DOHH2 (cell line): ENCODE measurements at regions not wholly inside any gene's neighbourhood (a gene's known extent, or its start where the extent isn't known, plus 50 kb on each side); places are given as distances from the start of the nearest gene placed in this dataset.

Experiments
- H3F3A ChIP-seq: fragments of 200-600 bp; sonication (generic), shearing (Covaris generic); 2 replicates; pipeline ENCODE4 v1.6.0; 2016; ENCODE audit warnings: antibody characterized with exemption, mild to moderate bottlenecking; ENCODE audit not compliant: control insufficient read depth, insufficient read depth
- H3K27ac ChIP-seq: fragments of 200-600 bp; sonication (generic); 2 replicates; pipeline ENCODE4 v1.5.1; 2014; ENCODE audit warnings: low read depth, mild to moderate bottlenecking, low read length, moderate library complexity
- H3K27me3 ChIP-seq: fragments of 200-600 bp; sonication (generic); 2 replicates; pipeline ENCODE4 v1.6.1; 2014; ENCODE audit warnings: mild to moderate bottlenecking, low read length, mixed read lengths; ENCODE audit not compliant: control insufficient read depth
- H3K36me3 ChIP-seq: fragments of 200-600 bp; sonication (generic); 2 replicates; pipeline ENCODE4 v1.6.1; 2014; ENCODE audit warnings: mild to moderate bottlenecking, low read length, moderate library complexity, mixed read lengths; ENCODE audit not compliant: control insufficient read depth
- H3K4me1 ChIP-seq: fragments of 200-600 bp; sonication (generic); 2 replicates; pipeline ENCODE4 v1.6.1; 2014; ENCODE audit warnings: mild to moderate bottlenecking, low read length, mixed read lengths; ENCODE audit not compliant: control insufficient read depth
- H3K4me2 ChIP-seq: fragments of 200-600 bp; sonication (generic); 2 replicates; pipeline ENCODE4 v1.6.0; 2014; ENCODE audit warnings: mild to moderate bottlenecking, low read length, moderate library complexity
- H3K4me3 ChIP-seq: fragments of 200-600 bp; sonication (generic); 2 replicates; pipeline ENCODE4 v1.5.1; 2014; ENCODE audit warnings: mild to moderate bottlenecking, low read length, mixed read lengths
- H3K79me2 ChIP-seq: fragments of 200-600 bp; sonication (generic); 2 replicates; pipeline ENCODE4 v1.6.1; 2014; ENCODE audit warnings: mild to moderate bottlenecking, low read length, mixed read lengths; ENCODE audit not compliant: control insufficient read depth
- H3K9me2 ChIP-seq: fragments of 200-600 bp; sonication (generic); replicated peaks from 2 replicates; pipeline ENCODE4 v1.6.1; 2014; ENCODE audit warnings: mild to moderate bottlenecking, low read length, mixed read lengths; ENCODE audit not compliant: control insufficient read depth
- H3K9me3 ChIP-seq: fragments of 200-600 bp; sonication (generic); 2 replicates; pipeline ENCODE4 v1.6.1; 2014; ENCODE audit warnings: antibody characterized with exemption, low read length, mixed read lengths; ENCODE audit not compliant: control insufficient read depth, insufficient read depth
- H4K20me1 ChIP-seq: fragments of 200-600 bp; sonication (generic); 2 replicates; pipeline ENCODE4 v1.6.0; 2014; ENCODE audit warnings: low read depth, mild to moderate bottlenecking, antibody characterized with exemption, low read length, moderate library complexity; ENCODE audit not compliant: control insufficient read depth, insufficient read depth
- CTCF ChIP-seq: fragments of 200-600 bp; sonication (generic); IDR thresholded peaks from one replicate; pipeline ENCODE4 v1.5.1; 2014; ENCODE audit warnings: antibody characterized with exemption, mild to moderate bottlenecking, low read depth, low read length; ENCODE audit not compliant: poor library complexity, severe bottlenecking
- EZH2phosphoT487 ChIP-seq: fragments of 200-600 bp; sonication (generic); IDR thresholded peaks from 2 replicates; pipeline ENCODE4 v1.6.1; 2017; ENCODE audit warnings: borderline replicate concordance, mild to moderate bottlenecking, antibody characterized with exemption, low read length, moderate library complexity, mixed read lengths

- H3K27ac ChIP-seq, result no peak overlapping the region
- no peaks in the 10 kb centered on the region for H3K27me3 ChIP-seq
- H3K4me3 ChIP-seq, result no peak overlapping the region
- H3K79me2 ChIP-seq, result no peaks in the 10 kb centered on the region
- no peaks in the 10 kb centered on the region for H3K36me3 ChIP-seq
- TF ChIP-seq CTCF (no peak), EZH2phosphoT487 (no peak)
- H3K4me1 ChIP-seq, result no peaks in the 10 kb centered on the region
- H3K4me2 ChIP-seq, result no peak overlapping the region
- H3K9me3 ChIP-seq, result no peaks in the 10 kb centered on the region
- H3F3A ChIP-seq, result no peaks in the 10 kb centered on the region
- H3K9me2 ChIP-seq, result no peaks in the 10 kb centered on the region
- no peaks in the 10 kb centered on the region for H4K20me1 ChIP-seq
These were observed 154.9 kb upstream of the SATB2 start for GRCh38 chr2:199612509-199613130.

- no peak overlapping the region for H3K4me3 ChIP-seq
- H3K4me1 ChIP-seq, result no peaks in the 10 kb centered on the region
- no peaks in the 10 kb centered on the region for H3K9me3 ChIP-seq
- H4K20me1 ChIP-seq, result no peaks in the 10 kb centered on the region
- TF ChIP-seq EZH2phosphoT487 (no peak), CTCF (no peak)
- H3K27me3 ChIP-seq, result no peaks in the 10 kb centered on the region
- H3K27ac ChIP-seq, result no peak overlapping the region
- no peak overlapping the region for H3K4me2 ChIP-seq
- H3K9me2 ChIP-seq, result no peaks in the 10 kb centered on the region
- H3F3A ChIP-seq, result no peaks in the 10 kb centered on the region
- H3K36me3 ChIP-seq, result no peaks in the 10 kb centered on the region
- H3K79me2 ChIP-seq, result no peaks in the 10 kb centered on the region
These were observed 150.2 kb upstream of the SATB2 start for GRCh38 chr2:199607914-199608313.

- Histone ChIP-seq H4K20me1 (no peaks in the 10 kb centered on the region), H3K4me1 (no peaks in the 10 kb centered on the region), H3K36me3 (no peaks in the 10 kb centered on the region), H3K4me3 (no peak overlapping the region), H3K9me2 (no peaks in the 10 kb centered on the region), H3K79me2 (no peaks in the 10 kb centered on the region), H3K9me3 (no peaks in the 10 kb centered on the region), H3K27me3 (no peaks in the 10 kb centered on the region), H3F3A (no peaks in the 10 kb centered on the region), H3K27ac (no peak overlapping the region), H3K4me2 (no peak overlapping the region)
- TF ChIP-seq EZH2phosphoT487 (no peak), CTCF (no peak)
These were observed 148.5 kb upstream of the SATB2 start for GRCh38 chr2:199606193-199606780.
